GM19240 (cell line): ENCODE measurements at regions not wholly inside any gene's neighbourhood (a gene's known extent, or its start where the extent isn't known, plus 50 kb on each side); places are given as distances from the start of the nearest gene placed in this dataset.
"Not testable (repeated sequence)": the region's sequence is repeated elsewhere in the genome, so short reads cannot be mapped to it uniquely, and the experiment has no call there.

ENCODE experiments used
- DNase-seq: peaks from one replicate; pipeline ENCODE4 v3.0.0; 2011; ENCODE audit warnings: low spot score; ENCODE audit not compliant: insufficient read length

DNA sequence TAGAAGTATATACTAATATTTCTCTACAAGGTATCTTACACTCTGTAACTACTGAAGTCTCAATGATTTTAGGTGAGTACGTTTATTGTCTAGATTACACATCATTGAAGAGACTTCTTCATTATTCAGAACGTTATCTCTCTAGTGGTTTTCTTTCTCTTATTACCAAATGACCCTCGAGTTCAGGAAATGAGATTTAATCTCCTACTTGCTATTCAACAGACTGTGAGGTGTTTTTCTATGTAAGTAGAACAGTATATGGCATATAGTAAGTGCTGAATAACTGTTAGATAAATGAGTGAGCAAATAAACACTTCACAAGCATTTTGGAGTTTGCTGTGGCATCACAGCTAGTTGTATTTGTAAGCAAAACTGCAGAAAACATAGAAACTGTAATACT lies 947.2 kb upstream of the SLC39A10 start:
- DNase-seq: no peak

- DNase-seq: no peak
These were observed 950.8 kb upstream of the SLC39A10 start for GRCh38 chr2:194706179-194706578.

- no peak for DNase-seq
These were observed 951.6 kb upstream of the SLC39A10 start for GRCh38 chr2:194705398-194705797.

GRCh38 chr2:194700726-194701125 lies 956.3 kb upstream of the SLC39A10 start:
- no peak for DNase-seq

GRCh38 chr2:194700116-194700515 lies 956.9 kb upstream of the SLC39A10 start:
- no peak for DNase-seq

- no peak for DNase-seq
These were observed 959.0 kb upstream of the SLC39A10 start for GRCh38 chr2:194698012-194698411.

DNA sequence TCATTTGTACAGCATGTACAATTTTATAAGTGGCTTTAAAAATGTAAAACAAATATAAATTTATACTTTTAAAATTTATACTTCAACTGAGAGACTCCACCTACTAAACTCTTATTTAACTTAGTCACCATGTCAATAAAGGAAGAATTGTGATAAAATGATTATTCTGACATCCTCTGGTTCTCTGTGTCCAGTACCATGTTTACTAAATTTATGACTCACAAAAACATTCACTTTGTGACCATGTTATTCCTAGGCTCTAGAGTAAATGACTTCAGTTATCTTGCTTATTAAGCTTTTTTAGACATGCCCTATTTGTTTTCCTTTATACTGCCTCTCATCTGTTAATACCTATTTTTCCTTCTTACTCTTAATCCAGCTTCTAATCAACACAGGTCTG lies 959.6 kb upstream of the SLC39A10 start:
- no peak for DNase-seq

GRCh38 chr2:194696690-194697089 lies 960.3 kb upstream of the SLC39A10 start:
- no peak for DNase-seq

DNA sequence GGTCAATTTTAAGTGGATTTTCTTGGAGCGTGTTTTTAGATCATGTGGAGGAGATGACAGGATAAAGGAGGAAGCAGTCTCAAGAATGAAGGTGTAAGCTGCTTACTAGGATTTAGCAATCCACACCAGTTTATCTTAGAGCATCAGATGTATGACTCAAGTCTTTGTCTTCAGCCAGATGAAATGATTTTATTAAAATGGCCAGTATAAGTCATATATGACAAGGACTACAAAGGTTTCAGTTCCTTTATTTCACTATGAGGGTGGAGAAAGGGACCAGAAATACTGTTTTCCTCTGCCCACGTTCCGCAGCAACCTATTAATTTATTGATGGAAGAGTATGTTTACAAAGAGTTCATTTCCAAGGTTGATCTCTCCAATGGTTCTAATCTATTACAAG lies 970.5 kb upstream of the SLC39A10 start:
- DNase-seq: no peak

DNA sequence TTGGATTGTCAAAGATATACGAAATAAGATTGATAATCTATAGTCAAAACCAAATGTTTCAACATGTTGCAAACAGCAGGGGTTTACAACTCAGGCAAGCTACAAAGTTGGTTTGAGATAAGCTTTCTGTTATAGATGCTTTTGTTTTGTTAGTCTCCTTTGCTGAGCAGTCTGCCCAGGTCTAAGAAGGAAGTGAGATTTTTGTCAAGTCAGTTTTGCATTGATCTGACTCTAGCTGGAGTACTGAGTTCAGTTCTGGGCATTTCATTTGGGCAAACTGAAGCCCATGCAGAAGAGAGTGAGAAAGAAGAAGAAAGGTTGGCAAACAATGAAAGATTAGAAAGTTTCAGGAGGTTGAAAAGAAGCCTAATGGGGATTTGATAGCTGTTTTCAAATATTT lies 983.0 kb upstream of the SLC39A10 start:
- DNase-seq: no peak

GRCh38 chr2:194672994-194673393 lies 984.0 kb upstream of the SLC39A10 start:
- DNase-seq: no peak

DNA sequence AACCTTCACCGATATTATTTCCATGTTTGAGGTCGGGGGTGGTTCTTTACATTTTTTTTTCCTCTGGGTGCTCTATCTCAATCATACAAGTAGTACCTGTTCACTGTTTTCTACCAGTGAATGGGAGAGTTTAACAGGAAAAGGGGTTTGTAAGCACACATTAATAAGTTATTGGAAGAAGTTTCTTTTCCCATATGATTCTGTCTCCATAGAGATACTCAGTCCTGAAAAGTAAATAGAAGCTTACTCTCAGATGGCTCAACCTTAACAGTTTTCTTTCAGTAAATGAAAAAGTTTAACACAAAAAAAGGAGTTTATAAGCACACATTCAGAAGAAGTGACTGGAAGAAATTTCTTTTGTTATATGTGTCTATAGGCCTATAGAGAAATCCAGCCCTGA lies 995.6 kb upstream of the SLC39A10 start:
- DNase-seq: no peak

- DNase-seq: not testable (repeated sequence)
These were observed 1018.0 kb upstream of the SLC39A10 start for GRCh38 chr2:194639057-194639456.

DNA sequence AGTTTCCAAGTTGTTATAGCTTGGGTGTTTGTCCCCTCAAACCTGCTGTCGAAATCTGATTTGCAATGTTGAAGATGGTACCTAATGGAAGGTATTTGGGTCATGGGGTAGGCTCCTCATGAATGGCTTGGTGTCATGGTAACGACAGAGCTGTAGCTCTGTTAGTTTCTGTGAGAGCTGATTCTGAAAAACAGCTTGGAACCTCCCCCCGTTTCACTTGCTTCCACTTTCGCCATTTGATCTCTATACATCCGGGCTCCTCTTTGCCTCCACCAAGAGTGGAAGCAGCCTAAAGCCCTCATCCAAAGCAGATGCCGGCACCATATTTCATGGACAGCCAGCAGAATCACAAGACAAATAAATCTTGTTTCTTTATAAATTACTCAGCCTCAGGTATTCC lies 1035.1 kb upstream of the SLC39A10 start:
- no peak for DNase-seq

GRCh38 chr2:194619366-194619765 lies 1037.7 kb upstream of the SLC39A10 start:
- no peak for DNase-seq

DNA sequence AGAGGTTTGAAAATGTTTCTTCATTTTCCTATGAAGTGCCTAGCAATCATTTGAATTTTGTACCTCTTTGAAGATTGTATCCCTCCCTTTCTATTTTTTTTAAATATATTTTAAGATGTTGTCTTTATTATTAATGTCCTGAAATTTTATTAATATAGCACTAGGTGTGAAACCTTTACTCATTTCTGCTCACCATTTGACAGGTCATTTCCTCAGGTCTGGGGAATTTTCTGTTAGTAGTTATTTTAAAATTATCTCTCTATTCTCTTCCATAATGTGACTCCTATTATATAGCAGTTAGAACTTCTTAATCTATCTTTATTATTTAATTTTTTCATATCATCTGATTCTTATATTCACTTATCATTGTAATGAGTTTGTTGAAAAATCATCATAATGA lies 1038.6 kb upstream of the SLC39A10 start:
- no peak for DNase-seq

DNA sequence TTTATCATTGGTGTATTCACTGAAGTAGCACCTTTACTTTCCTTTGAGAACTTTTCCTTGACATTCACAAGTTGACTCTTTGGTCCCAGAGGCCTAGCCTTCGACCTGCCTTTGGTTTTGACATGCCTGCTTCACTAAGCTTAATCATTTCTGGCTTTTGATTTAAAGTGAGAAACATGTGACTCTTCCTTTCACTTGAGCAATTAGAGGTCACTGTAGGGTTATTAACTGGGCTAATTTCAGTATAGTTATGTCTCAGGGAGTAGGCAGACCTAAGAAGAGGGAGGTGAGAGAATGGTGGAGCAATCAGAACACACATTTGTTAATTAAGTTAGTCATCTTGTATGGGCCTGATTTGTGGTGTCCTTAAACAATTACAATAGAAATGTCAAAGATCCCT lies 1040.7 kb upstream of the SLC39A10 start:
- peak; percentile 1 for DNase-seq

DNA sequence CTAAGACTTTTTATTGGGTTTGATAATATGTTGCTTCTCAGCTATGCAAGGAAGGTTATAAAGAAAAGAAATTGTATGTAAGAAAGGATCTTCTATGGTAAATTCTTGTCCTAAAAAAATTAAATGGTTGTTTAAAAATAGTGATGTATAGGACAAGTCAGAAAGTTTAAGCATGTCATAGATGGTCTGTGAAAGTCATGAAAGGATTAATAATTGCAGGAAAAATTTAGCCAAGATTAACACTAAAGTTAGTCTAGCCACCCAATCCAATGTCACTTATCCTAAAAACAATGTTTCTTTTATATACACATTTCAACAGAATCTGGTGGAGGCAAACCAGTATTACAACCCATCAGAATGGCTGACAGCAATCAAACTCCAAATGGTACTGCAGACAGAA lies 1046.7 kb upstream of the SLC39A10 start:
- no peak for DNase-seq

- no peak for DNase-seq
These were observed 1053.6 kb upstream of the SLC39A10 start for GRCh38 chr2:194603429-194603828.

GRCh38 chr2:194602750-194603149 lies 1054.3 kb upstream of the SLC39A10 start:
- no peak for DNase-seq

- no peak for DNase-seq
These were observed 1065.8 kb upstream of the SLC39A10 start for GRCh38 chr2:194591192-194591591.

DNA sequence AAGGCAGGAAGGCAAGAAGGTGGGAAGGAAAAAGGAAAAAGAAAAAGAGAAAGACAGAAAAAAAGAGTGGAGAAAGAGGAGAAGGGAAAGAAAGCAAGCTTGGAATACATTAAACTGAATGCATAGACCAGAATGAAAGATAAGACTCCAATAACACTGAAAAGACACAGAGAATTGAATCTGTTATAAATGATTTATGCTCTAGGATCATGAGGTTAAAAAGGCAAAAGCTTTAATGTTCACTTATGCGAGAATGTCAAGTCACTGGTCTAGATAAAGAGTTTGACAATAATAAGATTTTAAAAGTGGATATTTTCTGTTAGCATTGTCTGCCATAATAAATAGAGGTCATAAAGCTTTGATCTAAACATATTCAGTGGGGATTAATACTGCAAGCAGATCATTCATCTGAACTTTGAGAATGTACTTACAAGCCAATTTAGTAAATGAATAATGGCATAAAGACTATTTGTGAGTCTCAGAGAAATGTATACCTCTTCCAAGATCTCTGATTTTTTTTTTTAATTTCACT lies 1069.2 kb upstream of the SLC39A10 start:
- no peak for DNase-seq

DNA sequence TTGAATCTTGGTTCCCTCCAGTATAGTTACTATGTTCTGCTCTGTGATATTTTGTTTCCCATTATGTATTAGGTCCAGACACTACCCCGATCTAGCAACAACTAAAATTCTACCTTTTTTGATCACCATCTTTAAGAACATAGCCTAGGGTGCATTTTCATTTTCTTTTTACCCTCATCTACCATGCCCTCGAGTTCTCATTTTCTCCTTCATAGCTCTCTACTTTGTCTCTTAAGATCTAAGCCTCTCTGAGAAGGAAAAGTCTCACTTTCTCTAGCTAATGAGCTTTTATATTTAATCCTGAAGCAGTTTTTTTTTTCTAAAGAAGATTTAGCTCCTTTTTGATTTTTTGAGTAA lies 1089.4 kb upstream of the SLC39A10 start:
- DNase-seq: no peak
